ENCODE measurements at regions not wholly inside any gene's neighbourhood (a gene's known extent, or its start where the extent isn't known, plus 50 kb on each side); places are given as distances from the start of the nearest gene placed in this dataset.

GRCh38 chr13:91168386-91168711, 179.1 kb upstream of the MIR17HG start:
- H3K4me1 Mint-ChIP-seq: no peaks in the 10 kb centered on the region
- no peak overlapping the region for H3K27ac Mint-ChIP-seq
- H3K9me3 Mint-ChIP-seq: peaks cover 2% of the 10 kb centered on the region
- ATAC-seq: no peak
- no peak for DNase-seq (ENCODE audit: low spot score in 2 of 2)
- no peak overlapping the region for H3K4me3 Mint-ChIP-seq
- no peaks in the 10 kb centered on the region for H3K36me3 Mint-ChIP-seq

DNA sequence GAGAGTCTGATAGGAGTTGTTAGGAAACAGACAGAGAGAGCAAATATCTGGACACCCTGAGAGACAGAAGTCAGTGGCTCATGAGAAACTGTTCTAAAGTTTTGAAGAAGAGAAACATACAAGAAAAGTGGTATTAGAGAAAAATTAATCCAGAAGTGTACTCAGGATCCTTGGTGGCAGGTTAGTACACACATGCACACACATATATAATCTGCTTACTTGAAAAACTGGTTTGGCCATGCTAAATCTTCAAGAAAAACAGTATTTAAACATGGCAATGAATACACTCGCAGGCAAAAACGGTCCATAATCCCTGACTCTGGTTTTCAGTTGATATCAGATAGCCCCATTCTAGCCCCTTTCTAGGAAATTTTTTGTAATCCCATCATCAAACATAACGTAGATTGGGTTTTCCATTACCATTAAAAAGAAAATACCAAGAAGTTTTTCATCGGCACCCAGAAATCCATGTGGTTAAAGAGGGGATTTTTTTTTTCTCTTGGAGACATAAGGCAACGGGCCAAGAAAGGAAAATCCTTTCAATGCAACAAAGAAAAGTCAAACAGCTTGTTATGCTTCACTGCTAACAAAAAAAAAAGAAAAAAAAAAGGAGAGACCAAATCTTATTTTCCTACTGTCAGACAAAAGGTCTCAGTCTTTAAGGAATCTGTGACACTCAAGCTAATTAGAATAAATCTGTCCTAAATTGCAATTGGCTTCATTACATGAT, 178.0 kb upstream of the MIR17HG start:
- peaks cover 2% of the 10 kb centered on the region for H3K9me3 Mint-ChIP-seq
- DNase-seq (ENCODE audit: low spot score in 2 of 2) (no peak), ATAC-seq (no peak)
- H3K27ac Mint-ChIP-seq: no peak overlapping the region
- H3K4me3 Mint-ChIP-seq: no peak overlapping the region
- no peaks in the 10 kb centered on the region for H3K36me3 Mint-ChIP-seq
- H3K4me1 Mint-ChIP-seq: no peaks in the 10 kb centered on the region

- no peaks in the 10 kb centered on the region for H3K4me1 Mint-ChIP-seq
Measured at GRCh38 chr13:91172160-91172559, 175.3 kb upstream of the MIR17HG start.

DNA sequence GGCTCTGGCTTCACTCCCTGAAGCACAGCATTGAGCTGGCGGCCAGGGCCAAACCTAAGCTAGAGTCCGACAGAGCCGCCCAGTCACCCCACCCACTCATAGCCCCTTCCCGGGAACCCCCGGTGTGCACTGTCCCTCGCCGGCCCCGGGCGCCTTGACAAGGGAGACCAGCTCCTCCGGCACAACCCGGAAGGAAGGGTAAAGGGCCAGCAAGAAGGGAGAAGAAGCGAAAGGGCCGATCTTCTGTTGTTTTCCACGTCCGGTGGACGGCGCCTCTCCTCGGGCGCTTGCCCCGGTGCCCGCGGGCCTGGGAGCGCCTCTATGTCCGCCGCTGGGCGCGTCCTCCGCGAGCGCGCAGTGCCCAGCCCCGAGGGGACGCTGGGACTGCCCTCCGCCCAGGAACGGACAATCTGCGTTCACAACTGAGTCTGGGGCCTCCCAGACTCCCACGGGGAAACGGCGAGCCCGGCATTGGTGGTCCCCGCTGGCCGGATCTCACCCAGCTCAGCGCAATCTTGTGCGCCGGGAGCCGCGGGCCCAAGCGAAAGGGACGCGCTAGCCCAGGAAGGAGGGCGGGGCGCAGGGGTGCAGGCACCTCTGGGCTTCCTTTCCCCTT, 172.5 kb upstream of the MIR17HG start:
- no peak overlapping the region for H3K4me3 Mint-ChIP-seq
- ATAC-seq (peak; percentile 34), DNase-seq (ENCODE audit: low spot score in 2 of 2) (no peak)
- H3K9me3 Mint-ChIP-seq: no peaks in the 10 kb centered on the region
- H3K36me3 Mint-ChIP-seq: no peaks in the 10 kb centered on the region
- no peak overlapping the region for H3K27ac Mint-ChIP-seq
- H3K4me1 Mint-ChIP-seq: no peaks in the 10 kb centered on the region

More at GRCh38 chr13:91172160-91172559, 175.3 kb upstream of the MIR17HG start:
- DNase-seq (ENCODE audit: low spot score in 2 of 2): no peak
- Mint-ChIP-seq H3K9me3 (no peaks in the 10 kb centered on the region), H3K27ac (no peak overlapping the region), H3K4me3 (no peak overlapping the region), H3K36me3 (no peaks in the 10 kb centered on the region)
- ATAC-seq: no peak

DNA sequence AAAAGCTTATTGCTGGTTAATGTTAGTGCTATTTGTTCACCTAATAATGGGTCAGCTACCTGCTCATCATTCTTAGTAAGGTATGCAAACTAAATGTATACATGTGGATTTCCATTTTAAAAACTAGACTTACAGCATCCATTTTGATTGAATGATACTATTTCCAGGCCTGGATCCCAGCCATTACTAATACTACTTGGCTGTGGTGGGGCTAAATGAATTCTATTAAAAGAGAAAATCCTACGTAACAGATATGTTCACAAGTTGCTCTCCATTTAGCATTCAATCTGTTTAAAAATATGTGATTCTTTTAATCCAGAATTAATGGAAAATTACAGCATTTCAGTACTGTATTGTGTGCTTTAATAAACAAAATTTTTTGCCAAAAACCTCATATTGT, 169.4 kb upstream of the MIR17HG start:
- no peaks in the 10 kb centered on the region for H3K9me3 Mint-ChIP-seq
- no peak overlapping the region for H3K4me3 Mint-ChIP-seq
- no peak for ATAC-seq

GRCh38 chr13:91181892-91182291, 165.6 kb upstream of the MIR17HG start:
- no peak for ATAC-seq
- Mint-ChIP-seq H3K4me3 (no peak overlapping the region), H3K4me1 (no peaks in the 10 kb centered on the region), H3K36me3 (no peaks in the 10 kb centered on the region), H3K27ac (no peak overlapping the region), H3K9me3 (no peaks in the 10 kb centered on the region)
- DNase-seq (ENCODE audit: low spot score in 2 of 2): no peak

More for the DNA sequence above, 169.4 kb upstream of the MIR17HG start:
- H3K36me3 Mint-ChIP-seq: no peaks in the 10 kb centered on the region
- no peaks in the 10 kb centered on the region for H3K4me1 Mint-ChIP-seq
- DNase-seq (ENCODE audit: low spot score in 2 of 2): no peak
- H3K27ac Mint-ChIP-seq: no peak overlapping the region

- no peaks in the 10 kb centered on the region for H3K9me3 Mint-ChIP-seq
- DNase-seq (ENCODE audit: low spot score in 2 of 2) (no peak), ATAC-seq (no peak)
- no peaks in the 10 kb centered on the region for H3K36me3 Mint-ChIP-seq
- no peak overlapping the region for H3K27ac Mint-ChIP-seq
- H3K4me3 Mint-ChIP-seq: no peak overlapping the region
- no peaks in the 10 kb centered on the region for H3K4me1 Mint-ChIP-seq
Measured at GRCh38 chr13:91184244-91184926, 163.1 kb upstream of the MIR17HG start.

- Mint-ChIP-seq H3K9me3 (no peaks in the 10 kb centered on the region), H3K36me3 (no peaks in the 10 kb centered on the region), H3K4me1 (no peaks in the 10 kb centered on the region), H3K27ac (no peak overlapping the region), H3K4me3 (no peak overlapping the region)
- DNase-seq (ENCODE audit: low spot score in 2 of 2): no peak
- no peak for ATAC-seq
Measured at GRCh38 chr13:91185294-91185863, 162.1 kb upstream of the MIR17HG start.

GRCh38 chr13:91187522-91187921, 160.0 kb upstream of the MIR17HG start:
- DNase-seq (ENCODE audit: low spot score in 2 of 2) (no peak), ATAC-seq (no peak)
- Mint-ChIP-seq H3K27ac (no peak overlapping the region), H3K9me3 (no peaks in the 10 kb centered on the region), H3K4me3 (no peak overlapping the region), H3K36me3 (no peaks in the 10 kb centered on the region), H3K4me1 (no peaks in the 10 kb centered on the region)

DNA sequence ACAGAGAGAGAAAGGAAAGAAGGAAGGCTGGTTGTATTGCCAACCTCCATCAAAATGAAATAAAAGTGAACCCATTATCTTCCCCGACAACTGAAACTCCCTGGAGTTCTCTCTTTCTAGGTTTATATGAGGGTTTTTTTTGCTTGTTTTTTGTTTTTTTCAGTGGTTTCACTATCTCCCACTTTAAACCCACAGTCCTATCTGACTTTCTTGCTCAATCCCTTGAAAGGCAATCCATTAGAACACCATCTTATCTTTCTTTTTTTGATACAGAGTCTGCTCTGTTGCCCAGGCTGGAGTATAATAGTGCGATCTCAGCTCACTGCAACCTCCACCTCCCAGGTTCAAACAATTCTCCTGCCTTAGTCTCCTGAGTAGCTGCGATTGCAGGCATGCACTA, 158.0 kb upstream of the MIR17HG start:
- no peak overlapping the region for H3K27ac Mint-ChIP-seq
- ATAC-seq (no peak), DNase-seq (ENCODE audit: low spot score in 2 of 2) (no peak)
- H3K4me3 Mint-ChIP-seq: no peak overlapping the region
- H3K9me3 Mint-ChIP-seq: no peaks in the 10 kb centered on the region
- H3K4me1 Mint-ChIP-seq: no peaks in the 10 kb centered on the region
- no peaks in the 10 kb centered on the region for H3K36me3 Mint-ChIP-seq

GRCh38 chr13:91193358-91193757, 154.1 kb upstream of the MIR17HG start:
- H3K36me3 Mint-ChIP-seq: no peaks in the 10 kb centered on the region
- DNase-seq (ENCODE audit: low spot score in 2 of 2) (no peak), ATAC-seq (no peak)
- H3K4me1 Mint-ChIP-seq: no peaks in the 10 kb centered on the region
- H3K27ac Mint-ChIP-seq: no peak overlapping the region
- H3K4me3 Mint-ChIP-seq: no peak overlapping the region
- no peaks in the 10 kb centered on the region for H3K9me3 Mint-ChIP-seq

- no peak overlapping the region for H3K4me3 Mint-ChIP-seq
- no peak for ATAC-seq
- no peaks in the 10 kb centered on the region for H3K36me3 Mint-ChIP-seq
- no peak for DNase-seq (ENCODE audit: low spot score in 2 of 2)
- H3K9me3 Mint-ChIP-seq: no peaks in the 10 kb centered on the region
- H3K27ac Mint-ChIP-seq: no peak overlapping the region
- H3K4me1 Mint-ChIP-seq: no peaks in the 10 kb centered on the region
Measured at GRCh38 chr13:91195789-91196188, 151.7 kb upstream of the MIR17HG start.

DNA sequence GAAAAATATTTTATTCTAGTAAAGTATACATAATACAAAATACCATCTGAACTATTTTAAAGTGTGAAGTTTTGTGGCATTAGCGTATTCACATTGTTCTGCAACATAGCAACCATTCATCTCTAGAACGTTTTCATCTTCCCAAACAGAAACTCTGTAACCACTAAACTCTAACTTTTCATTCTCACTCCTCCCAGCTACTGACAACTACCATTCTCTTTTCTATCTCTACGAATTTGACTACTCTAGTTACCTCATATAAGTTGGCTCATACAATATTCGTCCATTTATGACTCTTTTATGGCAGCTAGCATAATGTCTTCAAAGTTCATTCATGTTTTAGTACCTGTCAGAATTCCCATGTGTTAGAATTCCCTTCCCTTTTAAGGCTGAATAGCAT, 150.5 kb upstream of the MIR17HG start:
- Mint-ChIP-seq H3K4me3 (no peak overlapping the region), H3K36me3 (no peaks in the 10 kb centered on the region), H3K4me1 (no peaks in the 10 kb centered on the region), H3K27ac (no peak overlapping the region), H3K9me3 (no peaks in the 10 kb centered on the region)
- ATAC-seq: peak; percentile 59
- DNase-seq (ENCODE audit: low spot score in 2 of 2): no peak

GRCh38 chr13:91199866-91200265, 147.6 kb upstream of the MIR17HG start:
- no peak for ATAC-seq
- Mint-ChIP-seq H3K4me3 (no peak overlapping the region), H3K4me1 (no peaks in the 10 kb centered on the region), H3K9me3 (no peaks in the 10 kb centered on the region), H3K27ac (no peak overlapping the region), H3K36me3 (no peaks in the 10 kb centered on the region)
- no peak for DNase-seq (ENCODE audit: low spot score in 2 of 2)

DNA sequence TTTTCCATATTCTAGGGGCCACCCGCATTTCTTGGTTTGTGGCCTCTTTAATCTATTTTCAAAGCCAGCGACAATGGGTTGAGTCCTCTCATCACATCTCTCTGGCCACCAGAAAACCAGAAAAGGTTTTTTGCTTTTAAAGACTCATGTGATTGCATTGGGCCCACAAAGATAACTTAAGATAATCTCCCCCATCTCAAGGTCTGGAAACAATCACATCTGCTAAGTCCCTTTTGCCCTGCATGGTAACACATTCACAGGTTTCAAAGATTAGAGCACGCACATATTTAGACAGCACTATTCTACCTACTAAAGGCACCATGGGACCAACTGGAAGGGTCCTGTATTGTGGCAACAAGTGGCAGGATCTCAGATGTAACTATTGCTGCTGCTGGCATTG, 147.0 kb upstream of the MIR17HG start:
- Mint-ChIP-seq H3K27ac (no peak overlapping the region), H3K4me3 (no peak overlapping the region), H3K9me3 (no peaks in the 10 kb centered on the region), H3K4me1 (no peaks in the 10 kb centered on the region), H3K36me3 (no peaks in the 10 kb centered on the region)
- DNase-seq (ENCODE audit: low spot score in 2 of 2) (no peak), ATAC-seq (no peak)

DNA sequence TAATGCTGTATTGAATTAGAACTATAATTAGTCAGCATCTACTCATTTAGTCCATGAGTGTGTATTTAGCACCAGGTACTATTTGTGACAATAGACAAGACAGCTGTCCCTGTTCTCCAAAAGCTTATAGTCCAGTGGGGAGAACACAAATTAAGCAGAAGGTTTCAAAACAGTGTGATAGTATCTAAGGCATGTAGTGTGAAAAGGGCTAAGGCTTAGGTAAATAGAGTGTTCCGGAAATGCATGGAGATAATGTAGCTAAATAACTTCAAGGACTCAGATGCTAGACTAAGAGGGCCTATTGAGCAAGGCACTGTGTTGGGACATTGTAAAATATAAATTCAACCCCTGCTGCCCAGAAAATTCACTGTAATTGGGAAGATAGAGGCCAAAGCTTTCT, 144.1 kb upstream of the MIR17HG start:
- no peak for DNase-seq (ENCODE audit: low spot score in 2 of 2)
- ATAC-seq: no peak
- no peaks in the 10 kb centered on the region for H3K36me3 Mint-ChIP-seq
- H3K4me1 Mint-ChIP-seq: no peaks in the 10 kb centered on the region
- no peak overlapping the region for H3K4me3 Mint-ChIP-seq
- no peaks in the 10 kb centered on the region for H3K9me3 Mint-ChIP-seq
- H3K27ac Mint-ChIP-seq: no peak overlapping the region
